Right atrium auricular region (tissue), 2 donors: ENCODE measurements at regions not wholly inside any gene's neighbourhood (a gene's known extent, or its start where the extent isn't known, plus 50 kb on each side); places are given as distances from the start of the nearest gene placed in this dataset.

Source experiments
- DNase-seq: peaks from one replicate; pipeline ENCODE4 v3.0.0-alpha.2; 2019; ENCODE audit warnings: low spot score
- H3K27ac ChIP-seq, 2 donors: fragments of 200-600 bp; sonication (generic); 1 replicate in 1 of 2; 2 replicates in 1 of 2; pipeline ENCODE4 v1.5.1; 2016 to 2019
- H3K27me3 ChIP-seq, 2 donors: fragments of 200-600 bp; sonication (generic); one replicate each; pipeline versions ENCODE4 v1.5.1 to v1.6.0; 2017 to 2019
- H3K36me3 ChIP-seq: fragments of 200-600 bp; sonication (generic); one replicate; pipeline ENCODE4 v1.5.1; 2016
- H3K4me1 ChIP-seq, 2 donors: fragments of 200-600 bp; sonication (generic); one replicate each; pipeline versions ENCODE4 v1.5.1 to v1.6.0; 2017 to 2019
- H3K4me3 ChIP-seq, 2 donors: fragments of 200-600 bp; sonication (generic); 1 replicate in 1 of 2; 2 replicates in 1 of 2; pipeline ENCODE4 v1.5.1; 2017 to 2019; ENCODE audit warnings: mild to moderate bottlenecking in 1 of 2, moderate library complexity in 1 of 2
- H3K9me3 ChIP-seq, 2 donors: fragments of 200-600 bp; sonication (generic); one replicate each; pipeline ENCODE4 v1.5.1; 2019
- TF ChIP-seq, protein P1 (sequence below), 2 donors: fragments of 200-600 bp; sonication (generic); IDR thresholded peaks; one replicate each; pipeline ENCODE4 v1.5.1; 2019; ENCODE audit warnings: antibody characterized with exemption in 2 of 2

- no peak overlapping the region for H3K4me3 ChIP-seq
- TF ChIP-seq, protein P1, sequence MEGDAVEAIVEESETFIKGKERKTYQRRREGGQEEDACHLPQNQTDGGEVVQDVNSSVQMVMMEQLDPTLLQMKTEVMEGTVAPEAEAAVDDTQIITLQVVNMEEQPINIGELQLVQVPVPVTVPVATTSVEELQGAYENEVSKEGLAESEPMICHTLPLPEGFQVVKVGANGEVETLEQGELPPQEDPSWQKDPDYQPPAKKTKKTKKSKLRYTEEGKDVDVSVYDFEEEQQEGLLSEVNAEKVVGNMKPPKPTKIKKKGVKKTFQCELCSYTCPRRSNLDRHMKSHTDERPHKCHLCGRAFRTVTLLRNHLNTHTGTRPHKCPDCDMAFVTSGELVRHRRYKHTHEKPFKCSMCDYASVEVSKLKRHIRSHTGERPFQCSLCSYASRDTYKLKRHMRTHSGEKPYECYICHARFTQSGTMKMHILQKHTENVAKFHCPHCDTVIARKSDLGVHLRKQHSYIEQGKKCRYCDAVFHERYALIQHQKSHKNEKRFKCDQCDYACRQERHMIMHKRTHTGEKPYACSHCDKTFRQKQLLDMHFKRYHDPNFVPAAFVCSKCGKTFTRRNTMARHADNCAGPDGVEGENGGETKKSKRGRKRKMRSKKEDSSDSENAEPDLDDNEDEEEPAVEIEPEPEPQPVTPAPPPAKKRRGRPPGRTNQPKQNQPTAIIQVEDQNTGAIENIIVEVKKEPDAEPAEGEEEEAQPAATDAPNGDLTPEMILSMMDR (IDR thresholded peaks at IDR 0.05): no peak
These were observed 114.1 kb upstream of the DNAJC19 start for GRCh38 chr3:181103605-181104004.

GRCh38 chr3:181086011-181086410 is 96.5 kb upstream of the DNAJC19 start:
- Histone ChIP-seq H3K9me3 (no peaks in the 10 kb centered on the region), H3K4me3 (no peak overlapping the region), H3K36me3 (no peaks in the 10 kb centered on the region), H3K27ac (no peak overlapping the region), H3K27me3 (no peaks in the 10 kb centered on the region), H3K4me1 (no peaks in the 10 kb centered on the region)
- TF ChIP-seq, protein P1 (IDR thresholded peaks at IDR 0.05): no peak
- DNase-seq: no peak

More at GRCh38 chr3:181103605-181104004, 114.1 kb upstream of the DNAJC19 start:
- DNase-seq: no peak
- H3K36me3 ChIP-seq: no peaks in the 10 kb centered on the region
- H3K4me1 ChIP-seq: no peaks in the 10 kb centered on the region
- H3K9me3 ChIP-seq: no peaks in the 10 kb centered on the region
- no peak overlapping the region for H3K27ac ChIP-seq
- H3K27me3 ChIP-seq: no peaks in the 10 kb centered on the region

DNA sequence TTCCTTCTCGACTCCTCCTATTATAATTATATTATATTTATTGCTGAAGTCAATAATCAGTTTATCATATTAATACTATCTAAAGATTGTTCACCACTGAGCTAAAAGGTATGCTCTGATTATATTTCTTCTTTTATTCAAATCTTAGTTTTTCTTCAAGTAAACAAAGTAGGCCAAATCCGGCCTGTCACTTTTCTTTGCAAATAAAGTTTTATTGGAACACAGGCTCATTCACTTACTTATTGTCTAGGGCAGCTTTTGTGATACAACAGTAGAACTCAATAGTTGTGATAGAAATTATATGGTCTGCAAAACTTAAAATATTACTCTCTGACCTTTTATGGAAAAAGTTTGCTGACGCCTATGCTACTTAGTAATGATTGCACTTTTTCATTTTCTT is 92.4 kb upstream of the DNAJC19 start:
- Histone ChIP-seq H3K27ac (no peak overlapping the region), H3K27me3 (no peaks in the 10 kb centered on the region), H3K4me3 (no peak overlapping the region), H3K36me3 (no peaks in the 10 kb centered on the region), H3K9me3 (no peaks in the 10 kb centered on the region), H3K4me1 (no peaks in the 10 kb centered on the region)
- DNase-seq: no peak
- TF ChIP-seq, protein P1 (IDR thresholded peaks at IDR 0.05): no peak

DNA sequence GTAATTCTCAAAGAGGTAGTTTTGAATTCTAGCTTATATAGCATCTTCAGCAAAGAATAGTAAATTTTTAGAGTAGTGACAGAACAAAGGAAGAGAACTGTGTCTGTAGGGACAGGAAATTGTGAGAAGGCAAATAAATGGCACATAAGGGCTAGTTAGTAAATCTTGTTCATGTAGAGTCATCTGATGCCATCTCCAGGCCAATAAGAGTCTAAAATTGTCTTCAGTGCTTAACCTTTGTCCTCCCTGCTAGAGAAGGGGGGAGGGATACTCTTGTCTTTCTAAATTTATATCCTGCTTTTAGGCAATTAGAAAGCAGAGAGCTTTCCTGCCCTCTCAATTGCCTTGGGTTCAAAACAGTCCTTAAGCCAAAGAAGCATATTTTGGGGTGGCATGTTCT is 87.0 kb upstream of the DNAJC19 start:
- Histone ChIP-seq H3K4me3 (no peak overlapping the region), H3K4me1 (no peaks in the 10 kb centered on the region), H3K27ac (no peak overlapping the region), H3K36me3 (no peaks in the 10 kb centered on the region), H3K9me3 (peaks cover 0 to 13% of the 10 kb centered on the region in 2 donors), H3K27me3 (no peaks in the 10 kb centered on the region)
- TF ChIP-seq, protein P1 (IDR thresholded peaks at IDR 0.05): no peak
- DNase-seq: no peak

DNA sequence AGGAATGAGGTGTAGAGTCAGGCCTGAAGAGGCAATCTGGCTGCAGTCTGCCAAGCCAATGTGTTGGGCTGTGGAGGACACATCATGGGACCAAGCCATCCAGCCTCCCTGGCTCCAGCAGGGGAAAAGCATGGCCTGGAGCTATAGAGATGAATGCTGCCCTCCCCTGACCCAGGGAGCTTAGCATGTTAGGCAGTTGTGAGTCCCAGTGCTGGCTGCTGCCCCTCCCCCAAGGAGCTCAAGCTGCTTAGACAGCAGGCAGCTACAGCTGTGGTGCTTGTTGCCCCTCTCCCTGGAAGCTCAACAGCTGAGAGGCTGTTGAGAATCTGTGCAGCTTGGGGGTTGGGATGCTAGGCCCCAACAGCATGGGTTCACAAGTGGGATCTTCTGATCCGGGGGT is 85.6 kb upstream of the DNAJC19 start:
- Histone ChIP-seq H3K4me1 (no peaks in the 10 kb centered on the region), H3K4me3 (no peak overlapping the region), H3K36me3 (no peaks in the 10 kb centered on the region), H3K27me3 (no peaks in the 10 kb centered on the region), H3K27ac (no peak overlapping the region), H3K9me3 (peaks cover 0 to 13% of the 10 kb centered on the region in 2 donors)
- DNase-seq: no peak
- TF ChIP-seq, protein P1 (IDR thresholded peaks at IDR 0.05): no peak
